ENCODE measurements at regions not wholly inside any gene's neighbourhood (a gene's known extent, or its start where the extent isn't known, plus 50 kb on each side); places are given as distances from the start of the nearest gene placed in this dataset.

DNA sequence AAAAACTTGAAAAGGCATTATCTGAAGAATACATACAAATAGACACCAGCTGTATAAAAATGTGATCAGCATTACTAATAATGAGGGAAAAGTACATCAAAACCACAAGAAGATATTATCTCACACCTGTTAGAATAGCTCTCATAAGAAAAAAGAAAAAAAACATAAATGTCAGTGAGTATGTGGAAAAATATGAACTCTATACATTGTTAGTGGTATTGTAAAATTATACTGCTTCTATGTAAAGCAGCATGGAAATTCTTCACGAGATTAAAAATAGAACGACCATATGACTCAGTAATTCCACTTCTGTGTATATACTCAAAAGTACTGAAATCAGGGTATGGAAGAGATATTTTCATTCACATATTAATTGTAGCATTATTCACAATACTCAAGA lies 1146.4 kb downstream of the SLITRK5 start:
- TF ChIP-seq POLR2A (IDR thresholded peaks at IDR 0.05) (no peak), POLR2AphosphoS5 (IDR thresholded peaks at IDR 0.05) (no peak)
- TF ChIP-seq, protein P1, sequence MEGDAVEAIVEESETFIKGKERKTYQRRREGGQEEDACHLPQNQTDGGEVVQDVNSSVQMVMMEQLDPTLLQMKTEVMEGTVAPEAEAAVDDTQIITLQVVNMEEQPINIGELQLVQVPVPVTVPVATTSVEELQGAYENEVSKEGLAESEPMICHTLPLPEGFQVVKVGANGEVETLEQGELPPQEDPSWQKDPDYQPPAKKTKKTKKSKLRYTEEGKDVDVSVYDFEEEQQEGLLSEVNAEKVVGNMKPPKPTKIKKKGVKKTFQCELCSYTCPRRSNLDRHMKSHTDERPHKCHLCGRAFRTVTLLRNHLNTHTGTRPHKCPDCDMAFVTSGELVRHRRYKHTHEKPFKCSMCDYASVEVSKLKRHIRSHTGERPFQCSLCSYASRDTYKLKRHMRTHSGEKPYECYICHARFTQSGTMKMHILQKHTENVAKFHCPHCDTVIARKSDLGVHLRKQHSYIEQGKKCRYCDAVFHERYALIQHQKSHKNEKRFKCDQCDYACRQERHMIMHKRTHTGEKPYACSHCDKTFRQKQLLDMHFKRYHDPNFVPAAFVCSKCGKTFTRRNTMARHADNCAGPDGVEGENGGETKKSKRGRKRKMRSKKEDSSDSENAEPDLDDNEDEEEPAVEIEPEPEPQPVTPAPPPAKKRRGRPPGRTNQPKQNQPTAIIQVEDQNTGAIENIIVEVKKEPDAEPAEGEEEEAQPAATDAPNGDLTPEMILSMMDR (IDR thresholded peaks at IDR 0.05) = no peak
